ENCODE measurements at regions not wholly inside any gene's neighbourhood (a gene's known extent, or its start where the extent isn't known, plus 50 kb on each side); places are given as distances from the start of the nearest gene placed in this dataset.

GRCh38 chr13:34413538-34414210, 528.4 kb upstream of the NBEA start:
- TF ChIP-seq CTCF (IDR thresholded peaks at IDR 0.05 in 2 of 3, conservative IDR thresholded peaks at IDR 0.05 in 1 of 3; ENCODE audit: borderline replicate concordance in 1 of 3, insufficient read depth in 1 of 3, low read depth in 2 of 3, low read length in 2 of 3) (no peak), EGR1 (IDR thresholded peaks at IDR 0.05; ENCODE audit: low read depth) (no peak), RAD21 (IDR thresholded peaks at IDR 0.05; ENCODE audit: low read depth) (no peak)
